ENCODE measurements at regions not wholly inside any gene's neighbourhood (a gene's known extent, or its start where the extent isn't known, plus 50 kb on each side); places are given as distances from the start of the nearest gene placed in this dataset.

- H3K4me1 Mint-ChIP-seq (ENCODE audit: low read depth, unreplicated experiment) = peaks cover 35% of the 10 kb centered on the region
- H3K9me3 Mint-ChIP-seq (ENCODE audit: unreplicated experiment) = no peaks in the 10 kb centered on the region
- no peaks in the 10 kb centered on the region for H3K27me3 Mint-ChIP-seq (ENCODE audit: low read depth, unreplicated experiment)
- Histone ChIP-seq H3K4me3 (ENCODE audit: insufficient read depth, low read depth, low read length) (peak overlapping the region; percentile 97), H3K27ac (ENCODE audit: low read depth, low read length) (peak overlapping the region; percentile 89), H3K9ac (ENCODE audit: low read length) (peak overlapping the region; percentile 98), H3K27me3 (ENCODE audit: insufficient read depth, low read length) (no peaks in the 10 kb centered on the region), H3K4me1 (ENCODE audit: insufficient read depth, low read length) (peaks cover 10% of the 10 kb centered on the region), H2AFZ (ENCODE audit: low read depth, low read length) (no peak overlapping the region), H3K4me2 (ENCODE audit: low read length) (peak overlapping the region; percentile 97), H3K79me2 (ENCODE audit: insufficient read depth, low read length) (peaks cover 94% of the 10 kb centered on the region), H3K36me3 (ENCODE audit: insufficient read depth, low read length) (no peaks in the 10 kb centered on the region), H3K9me3 (ENCODE audit: insufficient read depth, low read depth, low read length) (no peaks in the 10 kb centered on the region), H4K20me1 (ENCODE audit: insufficient read depth, low read length) (peaks cover 46% of the 10 kb centered on the region)
- peak overlapping the region; percentile 98 for H3K4me3 Mint-ChIP-seq (ENCODE audit: unreplicated experiment)
- DNase-seq (ENCODE audit: low read depth) (no peak), FAIRE-seq (peak; percentile 84)
- TF ChIP-seq EZH2 (IDR thresholded peaks at IDR 0.05; ENCODE audit: insufficient read depth, low read length) (no peak), CTCF (IDR thresholded peaks at IDR 0.05; ENCODE audit: insufficient read depth, low read depth, low read length) (no peak)
- peak overlapping the region; percentile 97 for H3K27ac Mint-ChIP-seq (ENCODE audit: unreplicated experiment)
- peaks cover 2% of the 10 kb centered on the region for H3K36me3 Mint-ChIP-seq (ENCODE audit: low read depth, unreplicated experiment)
These were observed 113.2 kb upstream of the BEND6 start for GRCh38 chr6:56841751-56842150.

- Histone ChIP-seq H3K36me3 (ENCODE audit: insufficient read depth, low read length) (no peaks in the 10 kb centered on the region), H3K4me3 (ENCODE audit: insufficient read depth, low read depth, low read length) (peak overlapping the region; percentile 97), H2AFZ (ENCODE audit: low read depth, low read length) (no peak overlapping the region), H3K9me3 (ENCODE audit: insufficient read depth, low read depth, low read length) (no peaks in the 10 kb centered on the region), H3K4me2 (ENCODE audit: low read length) (peak overlapping the region; percentile 97), H4K20me1 (ENCODE audit: insufficient read depth, low read length) (peaks cover 44% of the 10 kb centered on the region), H3K9ac (ENCODE audit: low read length) (peak overlapping the region; percentile 98), H3K4me1 (ENCODE audit: insufficient read depth, low read length) (peaks cover 10% of the 10 kb centered on the region), H3K27ac (ENCODE audit: low read depth, low read length) (peak overlapping the region; percentile 89), H3K79me2 (ENCODE audit: insufficient read depth, low read length) (peaks cover 92% of the 10 kb centered on the region), H3K27me3 (ENCODE audit: insufficient read depth, low read length) (no peaks in the 10 kb centered on the region)
- H3K27me3 Mint-ChIP-seq (ENCODE audit: low read depth, unreplicated experiment) = no peaks in the 10 kb centered on the region
- H3K4me1 Mint-ChIP-seq (ENCODE audit: low read depth, unreplicated experiment) = peaks cover 34% of the 10 kb centered on the region
- no peak for DNase-seq (ENCODE audit: low read depth)
- no peak for TF ChIP-seq EZH2 (IDR thresholded peaks at IDR 0.05; ENCODE audit: insufficient read depth, low read length)
- no peak for TF ChIP-seq CTCF (IDR thresholded peaks at IDR 0.05; ENCODE audit: insufficient read depth, low read depth, low read length)
- H3K27ac Mint-ChIP-seq (ENCODE audit: unreplicated experiment) = peak overlapping the region; percentile 97
- peaks cover 2% of the 10 kb centered on the region for H3K36me3 Mint-ChIP-seq (ENCODE audit: low read depth, unreplicated experiment)
- no peak for FAIRE-seq
- H3K4me3 Mint-ChIP-seq (ENCODE audit: unreplicated experiment) = peak overlapping the region; percentile 98
- no peaks in the 10 kb centered on the region for H3K9me3 Mint-ChIP-seq (ENCODE audit: unreplicated experiment)
These were observed 113.5 kb upstream of the BEND6 start for GRCh38 chr6:56841381-56841749.

GRCh38 chr6:56840467-56841380 is 114.2 kb upstream of the BEND6 start:
- H3K27me3 ChIP-seq (ENCODE audit: insufficient read depth, low read length) = no peaks in the 10 kb centered on the region
- no peaks in the 10 kb centered on the region for H3K36me3 ChIP-seq (ENCODE audit: insufficient read depth, low read length)
- DNase-seq (ENCODE audit: low read depth) = peak; percentile 86
- Mint-ChIP-seq H3K36me3 (ENCODE audit: low read depth, unreplicated experiment) (peaks cover 2% of the 10 kb centered on the region), H3K27me3 (ENCODE audit: low read depth, unreplicated experiment) (no peaks in the 10 kb centered on the region), H3K4me3 (ENCODE audit: unreplicated experiment) (peak overlapping the region; percentile 98), H3K9me3 (ENCODE audit: unreplicated experiment) (no peaks in the 10 kb centered on the region), H3K4me1 (ENCODE audit: low read depth, unreplicated experiment) (peaks cover 33% of the 10 kb centered on the region), H3K27ac (ENCODE audit: unreplicated experiment) (peak overlapping the region; percentile 97)
- TF ChIP-seq CTCF (IDR thresholded peaks at IDR 0.05; ENCODE audit: insufficient read depth, low read depth, low read length) (no peak), EZH2 (IDR thresholded peaks at IDR 0.05; ENCODE audit: insufficient read depth, low read length) (no peak)
- H3K9me3 ChIP-seq (ENCODE audit: insufficient read depth, low read depth, low read length) = no peaks in the 10 kb centered on the region
- H3K4me3 ChIP-seq (ENCODE audit: insufficient read depth, low read depth, low read length) = peak overlapping the region; percentile 97
- peak; percentile 80 for FAIRE-seq
- peak overlapping the region; percentile 97 for H3K4me2 ChIP-seq (ENCODE audit: low read length)
- no peak overlapping the region for H2AFZ ChIP-seq (ENCODE audit: low read depth, low read length)
- H3K4me1 ChIP-seq (ENCODE audit: insufficient read depth, low read length) = peaks cover 10% of the 10 kb centered on the region
- peaks cover 92% of the 10 kb centered on the region for H3K79me2 ChIP-seq (ENCODE audit: insufficient read depth, low read length)
- H3K27ac ChIP-seq (ENCODE audit: low read depth, low read length) = peak overlapping the region; percentile 89
- peak overlapping the region; percentile 98 for H3K9ac ChIP-seq (ENCODE audit: low read length)
- peaks cover 38% of the 10 kb centered on the region for H4K20me1 ChIP-seq (ENCODE audit: insufficient read depth, low read length)

Data from astrocyte (in vitro differentiated cells and primary cell).